ENCODE measurements at regions not wholly inside any gene's neighbourhood (a gene's known extent, or its start where the extent isn't known, plus 50 kb on each side); places are given as distances from the start of the nearest gene placed in this dataset.

DNA sequence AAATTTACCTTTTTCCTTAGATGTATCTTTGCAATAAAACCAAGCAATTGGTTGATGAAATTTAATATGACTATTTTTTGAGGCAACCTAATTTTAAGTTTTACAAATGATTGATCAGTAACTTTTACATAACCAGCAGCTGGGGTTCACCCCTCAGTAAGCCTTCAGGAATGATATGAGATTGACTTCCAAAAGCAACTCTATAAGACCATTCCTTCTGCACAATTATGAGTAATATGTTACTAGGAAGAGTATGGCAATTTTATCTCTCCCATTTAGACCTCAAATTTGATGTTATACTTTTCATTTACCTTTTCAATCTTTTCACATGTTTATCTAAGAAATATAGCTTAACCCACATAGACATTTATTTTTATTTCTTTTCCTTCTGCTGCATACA is 1546.3 kb downstream of the HACE1 start:
- TF ChIP-seq, protein P1, sequence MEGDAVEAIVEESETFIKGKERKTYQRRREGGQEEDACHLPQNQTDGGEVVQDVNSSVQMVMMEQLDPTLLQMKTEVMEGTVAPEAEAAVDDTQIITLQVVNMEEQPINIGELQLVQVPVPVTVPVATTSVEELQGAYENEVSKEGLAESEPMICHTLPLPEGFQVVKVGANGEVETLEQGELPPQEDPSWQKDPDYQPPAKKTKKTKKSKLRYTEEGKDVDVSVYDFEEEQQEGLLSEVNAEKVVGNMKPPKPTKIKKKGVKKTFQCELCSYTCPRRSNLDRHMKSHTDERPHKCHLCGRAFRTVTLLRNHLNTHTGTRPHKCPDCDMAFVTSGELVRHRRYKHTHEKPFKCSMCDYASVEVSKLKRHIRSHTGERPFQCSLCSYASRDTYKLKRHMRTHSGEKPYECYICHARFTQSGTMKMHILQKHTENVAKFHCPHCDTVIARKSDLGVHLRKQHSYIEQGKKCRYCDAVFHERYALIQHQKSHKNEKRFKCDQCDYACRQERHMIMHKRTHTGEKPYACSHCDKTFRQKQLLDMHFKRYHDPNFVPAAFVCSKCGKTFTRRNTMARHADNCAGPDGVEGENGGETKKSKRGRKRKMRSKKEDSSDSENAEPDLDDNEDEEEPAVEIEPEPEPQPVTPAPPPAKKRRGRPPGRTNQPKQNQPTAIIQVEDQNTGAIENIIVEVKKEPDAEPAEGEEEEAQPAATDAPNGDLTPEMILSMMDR (IDR thresholded peaks at IDR 0.05), result no peak
- no peak for TF ChIP-seq POLR2A (IDR thresholded peaks at IDR 0.05)
- TF ChIP-seq EP300 (IDR thresholded peaks at IDR 0.05), result no peak

Data from tibial nerve (tissue), 4 donors.